ENCODE measurements at regions not wholly inside any gene's neighbourhood (a gene's known extent, or its start where the extent isn't known, plus 50 kb on each side); places are given as distances from the start of the nearest gene placed in this dataset.

- H3K36me3 ChIP-seq (ENCODE audit: control insufficient read depth, insufficient read depth, low read length), result no peaks in the 10 kb centered on the region
- no peak overlapping the region for H3K27ac ChIP-seq (ENCODE audit: low read length)
- BruUV-seq (replicated peaks), result no TSS peak
- in situ Hi-C loops (cut with HindIII; ENCODE audit: low pct_unique_long_range_greater_than_20kb, low sequenced_read_pairs), result no loop called here
- TF ChIP-seq CTCF (IDR thresholded peaks at IDR 0.05) (no peak), TCF7L2 (IDR thresholded peaks at IDR 0.05; ENCODE audit: low read depth, low read length) (no peak), REST (IDR thresholded peaks at IDR 0.05; ENCODE audit: insufficient read depth in 1 of 2, low read depth in 2 of 2, low read length in 1 of 2) (no peak), SIN3A (IDR thresholded peaks at IDR 0.05; ENCODE audit: borderline replicate concordance, insufficient read depth, low read depth, low read length) (no peak), POLR2AphosphoS5 (IDR thresholded peaks at IDR 0.05; ENCODE audit: low read depth, low read length) (no peak)
- no peak overlapping the region for H3K4me3 ChIP-seq (ENCODE audit: low read depth in 2 of 2, low read length in 2 of 2)
- no peaks in the 10 kb centered on the region for H3K9me3 ChIP-seq (ENCODE audit: control insufficient read depth, insufficient read depth, low read depth, low read length)
- ChIA-PET POLR2A (no interaction called here), CTCF (no interaction called here)
- ATAC-seq (no peak), DNase-seq (ENCODE audit: low read depth, low spot score) (no peak)
- H3K27me3 ChIP-seq (ENCODE audit: control insufficient read depth, insufficient read depth, low read length), result peaks cover 2% of the 10 kb centered on the region; the same call in 1 of the 2 replicates
- intact Hi-C loops (cut with micrococcal nuclease; ENCODE audit: unreplicated experiment), result no loop called here
- no peaks in the 10 kb centered on the region for H3K4me1 ChIP-seq (ENCODE audit: control insufficient read depth, insufficient read depth, low read length)
Measured at GRCh38 chr11:19405966-19406365, 165.2 kb upstream of the E2F8 start.

GRCh38 chr11:19404787-19405186 lies 164.0 kb upstream of the E2F8 start:
- no peak for ATAC-seq
- TF ChIP-seq REST (IDR thresholded peaks at IDR 0.05; ENCODE audit: insufficient read depth in 1 of 2, low read depth in 2 of 2, low read length in 1 of 2), result no peak
- ChIA-PET CTCF (no interaction called here), POLR2A (no interaction called here)
- no peak for DNase-seq (ENCODE audit: low read depth, low spot score)
- intact Hi-C loops (cut with micrococcal nuclease; ENCODE audit: unreplicated experiment), result no loop called here
- Histone ChIP-seq H3K27me3 (ENCODE audit: control insufficient read depth, insufficient read depth, low read length) (peaks cover 6% of the 10 kb centered on the region; the same call in 1 of the 2 replicates), H3K4me3 (ENCODE audit: low read depth in 2 of 2, low read length in 2 of 2) (no peak overlapping the region), H3K4me1 (ENCODE audit: control insufficient read depth, insufficient read depth, low read length) (no peaks in the 10 kb centered on the region), H3K9me3 (ENCODE audit: control insufficient read depth, insufficient read depth, low read depth, low read length) (no peaks in the 10 kb centered on the region), H3K27ac (ENCODE audit: low read length) (no peak overlapping the region), H3K36me3 (ENCODE audit: control insufficient read depth, insufficient read depth, low read length) (no peaks in the 10 kb centered on the region)
- BruUV-seq (replicated peaks), result no TSS peak
- in situ Hi-C loops (cut with HindIII; ENCODE audit: low pct_unique_long_range_greater_than_20kb, low sequenced_read_pairs), result no loop called here
